K562 (cell line): ENCODE measurements at regions not wholly inside any gene's neighbourhood (a gene's known extent, or its start where the extent isn't known, plus 50 kb on each side); places are given as distances from the start of the nearest gene placed in this dataset.

Source experiments
- NCOR1 ChIP-seq: fragments of 450-650 bp; IDR thresholded peaks from 2 replicates; pipeline ENCODE4 v1.6.1; 2016; ENCODE audit warnings: mild to moderate bottlenecking, moderate library complexity
- POLR2AphosphoS5 ChIP-seq: IDR thresholded peaks from 2 replicates; pipeline ENCODE4 v1.6.1; 2011; ENCODE audit warnings: mild to moderate bottlenecking, low read depth, low read length, moderate library complexity; ENCODE audit not compliant: control insufficient read depth, insufficient read depth
- TF ChIP-seq, protein P1 (sequence below), 3 experiments: IDR thresholded peaks in 2 of 3; conservative IDR thresholded peaks in 1 of 3; 2 replicates each; pipeline ENCODE4 v1.5.1; 2011 to 2012; ENCODE audit warnings: low read length in 3 of 3, mild to moderate bottlenecking in 3 of 3, control low read depth in 2 of 3, improper control_type of control experiment in 1 of 3, inconsistent platforms in 1 of 3, low read depth in 1 of 3, mixed read lengths in 1 of 3, moderate library complexity in 1 of 3; ENCODE audit not compliant: insufficient read depth in 2 of 3
- TF ChIP-seq, protein P2 (sequence below), 2 experiments: fragments of 450-650 bp in 1 of 2; sonication (generic) in 1 of 2; formaldehyde crosslinking; conservative IDR thresholded peaks; 2 replicates each; pipeline versions ENCODE4 v1.4.0 to v1.8.1; 2020 to 2022; ENCODE audit warnings: mild to moderate bottlenecking in 1 of 2, missing genetic modification reagents in 1 of 2

DNA sequence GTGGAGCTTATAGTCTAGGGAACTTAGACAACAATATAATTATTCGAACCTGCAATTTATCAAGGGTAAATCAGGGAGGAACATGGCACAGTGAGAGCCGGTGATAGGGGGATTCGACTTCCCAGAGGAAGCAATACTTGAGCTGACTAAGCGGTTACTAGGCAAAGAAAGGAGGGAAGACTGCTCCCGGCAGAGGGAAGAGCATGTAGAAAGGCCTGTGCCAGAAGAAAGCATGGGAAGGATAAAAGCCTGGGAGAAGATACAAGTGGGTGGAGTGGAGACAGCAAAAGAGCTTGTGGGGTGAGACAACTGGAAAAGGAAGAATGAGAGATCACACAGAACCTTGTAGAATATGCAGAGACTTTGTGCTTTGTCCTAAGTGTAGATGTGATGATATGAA lies 93.3 kb downstream of the MARCHF4 start:
- TF ChIP-seq, protein P1, sequence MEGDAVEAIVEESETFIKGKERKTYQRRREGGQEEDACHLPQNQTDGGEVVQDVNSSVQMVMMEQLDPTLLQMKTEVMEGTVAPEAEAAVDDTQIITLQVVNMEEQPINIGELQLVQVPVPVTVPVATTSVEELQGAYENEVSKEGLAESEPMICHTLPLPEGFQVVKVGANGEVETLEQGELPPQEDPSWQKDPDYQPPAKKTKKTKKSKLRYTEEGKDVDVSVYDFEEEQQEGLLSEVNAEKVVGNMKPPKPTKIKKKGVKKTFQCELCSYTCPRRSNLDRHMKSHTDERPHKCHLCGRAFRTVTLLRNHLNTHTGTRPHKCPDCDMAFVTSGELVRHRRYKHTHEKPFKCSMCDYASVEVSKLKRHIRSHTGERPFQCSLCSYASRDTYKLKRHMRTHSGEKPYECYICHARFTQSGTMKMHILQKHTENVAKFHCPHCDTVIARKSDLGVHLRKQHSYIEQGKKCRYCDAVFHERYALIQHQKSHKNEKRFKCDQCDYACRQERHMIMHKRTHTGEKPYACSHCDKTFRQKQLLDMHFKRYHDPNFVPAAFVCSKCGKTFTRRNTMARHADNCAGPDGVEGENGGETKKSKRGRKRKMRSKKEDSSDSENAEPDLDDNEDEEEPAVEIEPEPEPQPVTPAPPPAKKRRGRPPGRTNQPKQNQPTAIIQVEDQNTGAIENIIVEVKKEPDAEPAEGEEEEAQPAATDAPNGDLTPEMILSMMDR (IDR thresholded peaks at IDR 0.05 in 2 of 3, conservative IDR thresholded peaks at IDR 0.05 in 1 of 3; ENCODE audit: insufficient read depth in 2 of 3, low read depth in 1 of 3, low read length in 3 of 3): no peak
- TF ChIP-seq NCOR1 (no peak), POLR2AphosphoS5 (no peak)
- TF ChIP-seq, protein P2, sequence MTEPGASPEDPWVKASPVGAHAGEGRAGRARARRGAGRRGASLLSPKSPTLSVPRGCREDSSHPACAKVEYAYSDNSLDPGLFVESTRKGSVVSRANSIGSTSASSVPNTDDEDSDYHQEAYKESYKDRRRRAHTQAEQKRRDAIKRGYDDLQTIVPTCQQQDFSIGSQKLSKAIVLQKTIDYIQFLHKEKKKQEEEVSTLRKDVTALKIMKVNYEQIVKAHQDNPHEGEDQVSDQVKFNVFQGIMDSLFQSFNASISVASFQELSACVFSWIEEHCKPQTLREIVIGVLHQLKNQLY (CRISPR knock-in tag; conservative IDR thresholded peaks at IDR 0.05): no peak
